ENCODE measurements at regions not wholly inside any gene's neighbourhood (a gene's known extent, or its start where the extent isn't known, plus 50 kb on each side); places are given as distances from the start of the nearest gene placed in this dataset.

DNA sequence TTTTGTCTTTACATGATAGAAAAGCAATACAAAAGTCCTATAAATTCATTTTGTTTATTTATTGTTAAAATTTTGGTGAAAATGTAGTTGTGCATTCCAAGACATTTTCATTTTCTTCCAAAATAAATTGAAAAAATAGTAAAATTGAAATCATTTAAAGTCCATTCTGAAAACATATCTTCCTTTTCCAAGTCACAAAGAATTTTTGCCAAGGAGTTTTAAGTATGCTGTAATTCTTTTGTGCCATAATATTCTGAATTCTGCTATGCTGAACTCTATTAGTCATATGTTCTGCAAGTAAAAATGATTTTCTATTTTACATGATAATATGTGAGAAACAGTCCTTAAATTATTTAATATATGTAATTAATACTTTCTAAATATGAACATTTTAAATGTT is 879.6 kb upstream of the SLC10A2 start:
- H3K4me1 ChIP-seq = no peaks in the 10 kb centered on the region
- no peaks in the 10 kb centered on the region for H3K36me3 ChIP-seq
- H3K4me3 ChIP-seq = no peak overlapping the region
- no peaks in the 10 kb centered on the region for H3K9me3 ChIP-seq
- DNase-seq = no peak
- no peak overlapping the region for H3K27ac ChIP-seq
- intact Hi-C loops (cut with DNase I) = no loop called here
- H3K27me3 ChIP-seq = no peaks in the 10 kb centered on the region
- no peak for TF ChIP-seq CTCF (IDR thresholded peaks at IDR 0.05)
- TF ChIP-seq POLR2AphosphoS5 (IDR thresholded peaks at IDR 0.05) = no peak
- TF ChIP-seq EP300 (IDR thresholded peaks at IDR 0.05) = no peak
- no peak for TF ChIP-seq POLR2A (IDR thresholded peaks at IDR 0.05)

- Histone ChIP-seq H3K4me3 (no peak overlapping the region), H3K36me3 (no peaks in the 10 kb centered on the region), H3K4me1 (no peaks in the 10 kb centered on the region), H3K9me3 (peaks cover 0 to 4% (median 0%) of the 10 kb centered on the region in 4 donors), H3K27ac (no peak overlapping the region), H3K27me3 (no peaks in the 10 kb centered on the region)
- intact Hi-C loops (cut with DNase I) = no loop called here
- TF ChIP-seq POLR2A (IDR thresholded peaks at IDR 0.05) = no peak
- no peak for TF ChIP-seq CTCF (IDR thresholded peaks at IDR 0.05)
- no peak for TF ChIP-seq EP300 (IDR thresholded peaks at IDR 0.05)
- TF ChIP-seq POLR2AphosphoS5 (IDR thresholded peaks at IDR 0.05) = no peak
- DNase-seq = no peak
- 33 to 62% methylated on average over 1 of the region's 1 CpG for WGBS, 2 donors
These were observed 875.4 kb upstream of the SLC10A2 start for GRCh38 chr13:103941506-103942140.

GRCh38 chr13:103935117-103935516 is 868.9 kb upstream of the SLC10A2 start:
- no peaks in the 10 kb centered on the region for H3K27me3 ChIP-seq
- 85 to 93% methylated on average over 4 of the region's 4 CpGs for WGBS, 2 donors
- H3K27ac ChIP-seq = no peak overlapping the region
- no peak overlapping the region for H3K4me3 ChIP-seq
- H3K9me3 ChIP-seq = peaks cover 0 to 4% (median 0%) of the 10 kb centered on the region in 4 donors
- no peaks in the 10 kb centered on the region for H3K36me3 ChIP-seq
- TF ChIP-seq EP300 (IDR thresholded peaks at IDR 0.05) (no peak), CTCF (IDR thresholded peaks at IDR 0.05) (no peak), POLR2AphosphoS5 (IDR thresholded peaks at IDR 0.05) (no peak), POLR2A (IDR thresholded peaks at IDR 0.05) (no peak)
- no peak for DNase-seq
- intact Hi-C loops (cut with DNase I) = no loop called here
- H3K4me1 ChIP-seq = no peaks in the 10 kb centered on the region

- Histone ChIP-seq H3K4me3 (no peak overlapping the region), H3K36me3 (no peaks in the 10 kb centered on the region), H3K27me3 (no peaks in the 10 kb centered on the region), H3K9me3 (no peaks in the 10 kb centered on the region), H3K27ac (no peak overlapping the region), H3K4me1 (no peaks in the 10 kb centered on the region)
- intact Hi-C loops (cut with DNase I) = no loop called here
- TF ChIP-seq POLR2AphosphoS5 (IDR thresholded peaks at IDR 0.05) (no peak), CTCF (IDR thresholded peaks at IDR 0.05) (no peak), POLR2A (IDR thresholded peaks at IDR 0.05) (no peak), EP300 (IDR thresholded peaks at IDR 0.05) (no peak)
- WGBS, 2 donors = 94 to 95% methylated on average over 12 of the region's 12 CpGs
- no peak for DNase-seq
These were observed 865.7 kb upstream of the SLC10A2 start for GRCh38 chr13:103931885-103932284.

- intact Hi-C loops (cut with DNase I) = no loop called here
- Histone ChIP-seq H3K27me3 (no peaks in the 10 kb centered on the region), H3K27ac (no peak overlapping the region), H3K4me3 (no peak overlapping the region), H3K4me1 (no peaks in the 10 kb centered on the region), H3K36me3 (no peaks in the 10 kb centered on the region), H3K9me3 (no peaks in the 10 kb centered on the region)
- 73 to 79% methylated on average over 3 of the region's 3 CpGs for WGBS, 2 donors
- no peak for TF ChIP-seq POLR2A (IDR thresholded peaks at IDR 0.05)
- no peak for TF ChIP-seq POLR2AphosphoS5 (IDR thresholded peaks at IDR 0.05)
- no peak for TF ChIP-seq CTCF (IDR thresholded peaks at IDR 0.05)
- TF ChIP-seq EP300 (IDR thresholded peaks at IDR 0.05) = no peak
- no peak for DNase-seq
These were observed 865.2 kb upstream of the SLC10A2 start for GRCh38 chr13:103931331-103931845.
